ENCODE measurements at regions not wholly inside any gene's neighbourhood (a gene's known extent, or its start where the extent isn't known, plus 50 kb on each side); places are given as distances from the start of the nearest gene placed in this dataset.

DNA sequence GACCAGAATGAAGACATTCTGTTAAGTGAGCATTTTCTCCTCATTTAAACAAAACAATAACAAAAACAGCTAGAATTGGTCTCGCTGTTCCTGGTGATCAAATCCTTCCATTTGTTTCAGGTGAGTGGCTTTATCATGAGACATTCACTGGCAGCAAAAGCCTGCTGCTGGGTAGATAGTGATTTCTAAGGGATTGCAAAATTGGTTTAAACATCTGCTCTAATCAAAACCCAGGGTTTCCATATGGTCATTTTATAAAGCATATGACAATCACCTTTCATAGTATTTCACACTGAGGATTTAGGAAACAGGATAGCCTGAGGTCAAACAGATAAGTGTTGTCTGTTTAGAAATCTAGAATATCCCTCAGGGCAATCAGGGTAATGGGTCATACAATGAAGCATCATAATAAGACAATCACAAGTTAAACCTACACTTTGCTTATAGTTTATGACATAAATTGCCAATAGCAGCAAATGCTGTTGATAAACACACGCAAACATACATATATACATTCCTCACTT is 769.6 kb upstream of the C9orf72 start:
- no peak overlapping the region for H3K4me3 ChIP-seq (replicated peaks; ENCODE audit: low read depth, low read length)
- DNase-seq (ENCODE audit: low read depth) = no peak
- TF ChIP-seq, protein P1, sequence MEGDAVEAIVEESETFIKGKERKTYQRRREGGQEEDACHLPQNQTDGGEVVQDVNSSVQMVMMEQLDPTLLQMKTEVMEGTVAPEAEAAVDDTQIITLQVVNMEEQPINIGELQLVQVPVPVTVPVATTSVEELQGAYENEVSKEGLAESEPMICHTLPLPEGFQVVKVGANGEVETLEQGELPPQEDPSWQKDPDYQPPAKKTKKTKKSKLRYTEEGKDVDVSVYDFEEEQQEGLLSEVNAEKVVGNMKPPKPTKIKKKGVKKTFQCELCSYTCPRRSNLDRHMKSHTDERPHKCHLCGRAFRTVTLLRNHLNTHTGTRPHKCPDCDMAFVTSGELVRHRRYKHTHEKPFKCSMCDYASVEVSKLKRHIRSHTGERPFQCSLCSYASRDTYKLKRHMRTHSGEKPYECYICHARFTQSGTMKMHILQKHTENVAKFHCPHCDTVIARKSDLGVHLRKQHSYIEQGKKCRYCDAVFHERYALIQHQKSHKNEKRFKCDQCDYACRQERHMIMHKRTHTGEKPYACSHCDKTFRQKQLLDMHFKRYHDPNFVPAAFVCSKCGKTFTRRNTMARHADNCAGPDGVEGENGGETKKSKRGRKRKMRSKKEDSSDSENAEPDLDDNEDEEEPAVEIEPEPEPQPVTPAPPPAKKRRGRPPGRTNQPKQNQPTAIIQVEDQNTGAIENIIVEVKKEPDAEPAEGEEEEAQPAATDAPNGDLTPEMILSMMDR (IDR thresholded peaks at IDR 0.05; ENCODE audit: low read length, missing control alignments) = no peak

DNA sequence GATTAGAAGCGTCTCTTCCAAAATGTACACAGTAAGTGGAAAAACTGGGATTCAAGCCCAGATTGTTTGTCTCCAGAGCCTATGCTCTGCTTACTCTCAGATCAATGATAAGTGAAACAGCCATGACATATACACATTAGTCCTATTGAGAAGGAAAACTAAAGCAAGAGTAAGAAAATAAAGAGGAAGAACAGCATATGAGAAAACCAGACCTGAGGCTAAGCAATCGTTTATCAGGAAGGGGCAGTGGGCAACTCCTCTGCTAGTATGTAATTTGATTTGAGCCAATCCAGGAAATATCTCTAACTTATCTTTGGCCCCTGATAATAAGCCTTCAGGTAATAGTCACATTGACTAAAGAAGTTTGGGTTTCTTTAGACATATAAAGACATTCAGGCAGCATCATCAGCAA is 789.9 kb upstream of the C9orf72 start:
- TF ChIP-seq, protein P1 (IDR thresholded peaks at IDR 0.05; ENCODE audit: low read length, missing control alignments) = no peak

DNA sequence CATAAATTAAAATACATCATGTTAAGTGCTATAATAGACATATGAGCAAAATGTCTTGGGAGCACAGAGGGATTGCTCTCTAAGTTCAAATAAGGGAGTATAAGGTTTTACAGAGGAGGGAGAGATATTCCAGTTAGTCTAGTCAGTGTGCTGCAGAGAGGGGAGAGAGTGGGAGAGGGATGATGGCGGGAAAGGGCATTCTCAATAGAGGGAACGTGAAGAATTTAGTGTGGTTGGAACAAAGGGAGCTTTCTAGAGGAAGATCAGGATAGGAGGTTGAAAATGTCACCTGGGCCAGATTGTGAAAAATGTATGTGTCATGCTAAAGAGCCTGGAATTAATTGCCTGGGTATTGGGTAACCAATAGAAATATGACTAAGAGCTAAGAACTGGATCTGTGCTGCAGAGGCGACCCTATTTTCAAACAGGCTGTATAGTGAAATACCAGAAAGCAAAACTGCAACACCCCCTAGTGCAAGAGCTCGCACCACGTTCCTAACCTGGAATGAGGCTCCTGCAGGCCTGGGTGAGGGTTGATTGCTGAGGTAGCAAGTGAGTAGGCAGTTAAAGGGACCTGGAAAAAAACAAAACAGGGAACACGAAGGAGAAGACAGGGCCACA is 791.8 kb upstream of the C9orf72 start:
- DNase-seq (ENCODE audit: low read depth) = no peak
- H3K4me3 ChIP-seq (replicated peaks; ENCODE audit: low read depth, low read length) = no peak overlapping the region
- TF ChIP-seq, protein P1 (IDR thresholded peaks at IDR 0.05; ENCODE audit: low read length, missing control alignments) = no peak

More for the DNA sequence above, 789.9 kb upstream of the C9orf72 start:
- no peak overlapping the region for H3K4me3 ChIP-seq (replicated peaks; ENCODE audit: low read depth, low read length)
- DNase-seq (ENCODE audit: low read depth) = no peak

DNA sequence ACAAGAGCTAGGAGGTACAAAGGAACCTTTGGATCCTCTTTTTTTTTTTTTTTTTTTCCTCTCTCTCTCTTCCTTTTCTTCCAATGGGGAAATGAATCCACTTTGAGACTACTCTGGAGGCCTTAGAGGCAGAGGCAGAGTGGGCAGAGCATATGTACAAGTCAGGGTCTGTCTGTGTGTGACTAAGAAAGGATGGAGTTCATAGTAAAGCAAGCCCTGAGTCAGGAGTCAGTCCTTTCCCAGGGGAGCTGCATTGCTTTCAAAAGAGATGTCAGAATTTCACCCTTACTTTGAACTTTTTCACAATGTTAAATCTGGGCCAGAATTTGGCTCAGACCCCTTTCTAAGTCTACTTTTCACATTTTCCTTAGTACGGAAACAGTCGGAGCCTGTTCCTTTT is 792.4 kb upstream of the C9orf72 start:
- DNase-seq (ENCODE audit: low read depth) = peak; percentile 0
- TF ChIP-seq, protein P1 (IDR thresholded peaks at IDR 0.05; ENCODE audit: low read length, missing control alignments) = no peak

DNA sequence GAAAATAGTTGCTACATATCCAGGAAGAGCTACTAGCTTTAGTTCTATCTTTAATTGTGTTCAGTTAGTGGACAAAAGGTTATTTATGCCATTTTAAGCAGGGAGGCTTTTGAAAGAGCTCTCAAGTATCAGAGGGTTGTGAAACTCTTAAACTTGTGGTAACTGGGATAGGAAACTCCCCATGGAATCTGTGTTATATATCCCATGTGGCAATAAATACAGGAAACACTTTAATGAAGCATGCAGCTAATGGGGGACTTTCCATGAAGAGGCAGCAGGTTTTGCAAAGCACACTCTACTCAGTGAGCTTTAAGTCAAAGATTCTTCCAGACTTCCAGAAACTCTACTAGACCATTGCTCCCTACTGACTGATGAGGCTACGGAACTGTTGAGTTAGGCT is 805.0 kb upstream of the C9orf72 start:
- peak; percentile 0 for DNase-seq (ENCODE audit: low read depth)

More for the DNA sequence above, 792.4 kb upstream of the C9orf72 start:
- H3K4me3 ChIP-seq (replicated peaks; ENCODE audit: low read depth, low read length) = no peak overlapping the region

DNA sequence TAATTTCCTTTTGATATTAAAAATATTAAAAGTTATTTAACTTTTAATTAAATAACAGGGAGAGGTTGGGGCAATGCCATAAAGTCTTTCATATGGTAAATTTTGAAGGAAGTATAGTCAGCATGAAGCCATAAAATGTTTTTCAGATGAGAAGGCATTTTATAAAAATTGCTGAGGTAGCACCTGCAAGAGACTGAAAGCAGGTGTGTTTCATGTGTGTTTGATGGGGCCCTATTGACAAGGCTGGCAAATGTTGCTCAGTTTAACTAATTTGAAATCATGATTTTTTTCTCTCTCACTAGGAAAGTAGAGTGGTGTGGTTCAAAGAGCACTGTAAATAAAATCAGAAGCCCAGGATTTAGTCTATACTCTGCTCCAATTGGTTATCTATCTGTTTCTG is 805.8 kb upstream of the C9orf72 start:
- no peak overlapping the region for H3K4me3 ChIP-seq (replicated peaks; ENCODE audit: low read depth, low read length)
- TF ChIP-seq, protein P1 (IDR thresholded peaks at IDR 0.05; ENCODE audit: low read length, missing control alignments) = no peak
- DNase-seq (ENCODE audit: low read depth) = no peak

More for the DNA sequence above, 805.0 kb upstream of the C9orf72 start:
- TF ChIP-seq, protein P1 (IDR thresholded peaks at IDR 0.05; ENCODE audit: low read length, missing control alignments) = no peak
- H3K4me3 ChIP-seq (replicated peaks; ENCODE audit: low read depth, low read length) = no peak overlapping the region

DNA sequence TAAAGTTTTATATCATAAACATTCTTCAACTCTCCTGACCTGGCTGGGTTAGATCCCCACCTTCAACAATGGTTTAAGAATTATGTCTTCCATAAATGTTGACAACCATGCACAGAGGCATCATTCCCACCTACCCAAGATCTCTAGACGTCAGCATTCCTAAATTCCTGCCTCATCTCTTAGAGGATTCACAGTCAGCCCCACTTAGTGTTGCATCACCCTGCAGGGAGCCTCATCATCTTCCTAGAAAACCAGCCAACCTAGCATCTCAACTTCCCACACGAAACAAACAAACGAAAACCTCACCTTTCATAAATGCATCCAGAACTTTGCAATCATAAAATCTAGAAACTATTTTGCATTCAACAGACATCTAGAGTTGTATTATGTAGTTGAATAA is 816.1 kb upstream of the C9orf72 start:
- TF ChIP-seq, protein P1 (IDR thresholded peaks at IDR 0.05; ENCODE audit: low read length, missing control alignments) = no peak
- no peak overlapping the region for H3K4me3 ChIP-seq (replicated peaks; ENCODE audit: low read depth, low read length)
- no peak for DNase-seq (ENCODE audit: low read depth)

Measured in fibroblast of pulmonary artery (primary cell).